ENCODE measurements at regions not wholly inside any gene's neighbourhood (a gene's known extent, or its start where the extent isn't known, plus 50 kb on each side); places are given as distances from the start of the nearest gene placed in this dataset.
"Not testable (repeated sequence)": the region's sequence is repeated elsewhere in the genome, so short reads cannot be mapped to it uniquely, and the experiment has no call there.

- intact Hi-C loops (cut with DNase I), result no loop called here
- Histone ChIP-seq H3K4me1 (no peaks in the 10 kb centered on the region), H3K36me3 (no peaks in the 10 kb centered on the region), H3K4me3 (no peak overlapping the region), H3K27ac (no peak overlapping the region), H3K27me3 (no peaks in the 10 kb centered on the region), H3K9me3 (no peaks in the 10 kb centered on the region)
- DNase-seq, result no peak
- 89 to 97% methylated on average over 8 to 15 of the region's 15 CpGs for WGBS, 2 donors
- TF ChIP-seq POLR2A (IDR thresholded peaks at IDR 0.05) (no peak), CTCF (IDR thresholded peaks at IDR 0.05) (no peak)
Measured at GRCh38 chr6:27002447-27002846, 245.1 kb upstream of the PRSS16 start.

GRCh38 chr6:27007020-27007419 is 240.5 kb upstream of the PRSS16 start:
- intact Hi-C loops (cut with DNase I), result no loop called here
- no peak for DNase-seq
- no peak overlapping the region for H3K4me3 ChIP-seq
- no peak overlapping the region for H3K27ac ChIP-seq
- 0 to 40% methylated on average over 1 to 2 of the region's 2 CpGs for WGBS, 2 donors
- peaks cover 0 to 8% (median 0%) of the 10 kb centered on the region in 3 donors for H3K36me3 ChIP-seq
- TF ChIP-seq POLR2A (IDR thresholded peaks at IDR 0.05), result no peak
- TF ChIP-seq CTCF (IDR thresholded peaks at IDR 0.05), result no peak
- peaks cover 0 to 14% (median 6%) of the 10 kb centered on the region in 3 donors for H3K9me3 ChIP-seq
- H3K4me1 ChIP-seq, result no peaks in the 10 kb centered on the region
- H3K27me3 ChIP-seq, result no peaks in the 10 kb centered on the region

- H3K36me3 ChIP-seq; H3K4me3 ChIP-seq; H3K27ac ChIP-seq; H3K27me3 ChIP-seq; H3K4me1 ChIP-seq; intact Hi-C loops (cut with DNase I); DNase-seq: not testable (repeated sequence)
- H3K9me3 ChIP-seq, result peaks cover 0 to 20% (median 6%) of the 10 kb centered on the region in 3 donors
- 86 to 96% methylated on average over 4 to 7 of the region's 10 CpGs for WGBS, 2 donors
Measured at GRCh38 chr6:27008613-27009012, 238.9 kb upstream of the PRSS16 start.

GRCh38 chr6:27014053-27014452 is 233.4 kb upstream of the PRSS16 start:
- DNase-seq; H3K27ac ChIP-seq; H3K4me1 ChIP-seq; H3K36me3 ChIP-seq; intact Hi-C loops (cut with DNase I); H3K4me3 ChIP-seq; H3K27me3 ChIP-seq: not testable (repeated sequence)
- WGBS, 2 donors, result 82 to 90% methylated on average over 2 of the region's 2 CpGs
- H3K9me3 ChIP-seq, result peaks cover 0 to 23% (median 0%) of the 10 kb centered on the region in 3 donors

- no peaks in the 10 kb centered on the region for H3K27me3 ChIP-seq
- no peak overlapping the region for H3K4me3 ChIP-seq
- intact Hi-C loops (cut with DNase I), result no loop called here
- peaks cover 0 to 20% (median 0%) of the 10 kb centered on the region in 3 donors for H3K9me3 ChIP-seq
- TF ChIP-seq POLR2A (IDR thresholded peaks at IDR 0.05) (no peak), CTCF (IDR thresholded peaks at IDR 0.05) (no peak)
- WGBS, 2 donors, result 0 to 36% methylated on average over 1 of the region's 1 CpG
- DNase-seq, result no peak
- no peaks in the 10 kb centered on the region for H3K36me3 ChIP-seq
- peaks cover 0 to 17% (median 0%) of the 10 kb centered on the region in 3 donors for H3K4me1 ChIP-seq
- no peak overlapping the region for H3K27ac ChIP-seq
Measured at GRCh38 chr6:27016689-27017088, 230.8 kb upstream of the PRSS16 start.

- intact Hi-C loops (cut with DNase I); H3K4me3 ChIP-seq; H3K36me3 ChIP-seq; DNase-seq; H3K27me3 ChIP-seq; H3K27ac ChIP-seq: not testable (repeated sequence)
- WGBS, 2 donors, result 83 to 93% methylated on average over 5 to 6 of the region's 6 CpGs
- Histone ChIP-seq H3K4me1 (peaks cover 0 to 17% (median 0%) of the 10 kb centered on the region in 3 donors), H3K9me3 (peaks cover 0 to 14% (median 0%) of the 10 kb centered on the region in 3 donors)
Measured at GRCh38 chr6:27018401-27018800, 229.1 kb upstream of the PRSS16 start.

All from esophagus squamous epithelium (tissue), 5 donors.